HTR-8/SVneo (cell line): ENCODE measurements at regions not wholly inside any gene's neighbourhood (a gene's known extent, or its start where the extent isn't known, plus 50 kb on each side); places are given as distances from the start of the nearest gene placed in this dataset.

Source experiments
- DNase-seq: peaks from one replicate; pipeline ENCODE4 v3.0.0; 2011; ENCODE audit warnings: low spot score, mixed read lengths; ENCODE audit not compliant: insufficient read length
- FAIRE-seq: peaks from 2 replicates; lab custom pipeline; 2011; peaks lifted over from hg19 to GRCh38; lab: Jason Lieb, UNC

DNA sequence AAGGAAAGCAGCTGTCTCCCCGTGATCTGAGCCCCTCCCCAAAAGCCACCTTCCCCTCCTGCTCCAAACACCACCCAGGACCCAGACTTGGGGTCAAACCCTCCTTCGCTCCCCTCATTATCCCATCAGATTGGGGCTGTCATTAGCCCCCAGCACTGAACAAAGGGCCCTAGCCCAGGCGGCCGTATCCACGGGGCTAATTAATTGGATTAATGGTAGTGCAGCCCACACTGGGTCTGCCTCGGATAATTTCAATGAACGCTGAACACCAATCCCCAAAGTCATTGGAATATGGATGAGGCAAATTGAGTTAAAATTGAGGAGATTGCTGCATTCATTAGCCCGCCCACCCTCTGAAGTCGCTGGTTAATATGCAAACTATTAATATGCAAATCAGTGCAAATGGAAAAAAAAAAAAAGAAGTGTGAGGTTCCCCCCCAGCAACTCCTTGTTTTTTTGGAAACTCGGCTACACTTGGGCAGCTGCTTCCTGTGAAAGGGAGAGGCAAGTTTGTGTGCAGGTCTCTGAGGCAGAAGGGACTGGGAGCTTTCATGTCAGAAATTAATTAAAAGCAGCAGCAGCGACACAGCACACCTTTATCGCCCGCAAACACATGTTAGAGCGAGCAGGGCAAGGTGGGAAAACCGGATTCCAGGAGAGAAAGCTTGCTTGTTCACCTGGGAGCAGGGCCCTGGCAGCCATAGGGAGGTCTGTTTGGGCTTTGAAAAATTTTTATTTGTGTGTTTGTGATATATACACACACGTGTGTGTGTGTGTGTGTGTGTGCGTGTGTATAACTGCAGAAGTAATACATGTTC is 517.8 kb downstream of the MIAT start:
- FAIRE-seq (no peak), DNase-seq (no peak)

DNA sequence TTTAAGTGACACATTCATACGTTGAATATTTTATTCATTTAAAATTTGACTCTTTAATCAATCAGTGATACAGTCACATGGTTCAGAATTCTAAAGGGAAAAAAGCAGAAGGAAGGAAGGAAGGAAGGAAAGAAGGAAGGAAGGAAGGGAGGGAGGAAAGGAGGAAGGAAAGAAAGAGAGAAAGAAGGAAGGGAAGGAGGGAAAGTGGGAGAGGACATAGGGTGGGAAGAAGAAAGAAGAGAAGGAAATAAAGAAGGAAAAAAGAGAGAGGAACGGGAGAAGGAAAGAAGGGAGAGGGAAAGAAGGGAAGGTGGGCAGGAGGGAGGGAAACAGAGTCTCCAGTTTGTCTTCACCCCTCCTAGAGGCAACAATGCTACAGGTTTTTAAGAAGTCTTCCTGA is 518.6 kb downstream of the MIAT start:
- FAIRE-seq = no peak

GRCh38 chr22:27179161-27179560 is 521.8 kb downstream of the MIAT start:
- no peak for FAIRE-seq

More for the DNA sequence above, 518.6 kb downstream of the MIAT start:
- DNase-seq = no peak

DNA sequence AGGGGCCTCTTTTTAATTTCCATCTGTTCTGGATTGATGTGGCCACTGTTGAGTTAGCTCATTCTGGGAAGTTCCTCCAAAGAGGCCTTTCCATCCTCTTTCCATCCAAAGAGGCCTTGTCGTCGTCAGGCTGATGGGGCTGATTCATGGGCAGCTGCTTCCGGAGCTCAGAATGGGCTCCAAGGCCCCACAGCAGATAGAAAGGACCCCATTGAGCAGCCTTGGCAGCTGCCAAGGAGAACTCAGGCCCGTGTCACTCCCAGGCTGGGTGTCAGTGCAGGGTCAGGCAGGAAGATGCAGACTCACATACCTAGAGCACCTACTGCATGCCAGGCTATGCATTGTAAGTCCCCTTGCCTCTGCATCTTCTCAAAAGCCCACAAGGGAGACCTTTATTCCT is 524.1 kb downstream of the MIAT start:
- FAIRE-seq (no peak), DNase-seq (no peak)

More at GRCh38 chr22:27179161-27179560, 521.8 kb downstream of the MIAT start:
- no peak for DNase-seq

- DNase-seq (no peak), FAIRE-seq (no peak)
Measured at GRCh38 chr22:27183474-27183873, 526.1 kb downstream of the MIAT start.

- DNase-seq = no peak
- no peak for FAIRE-seq
Measured at GRCh38 chr22:27185099-27185709, 527.8 kb downstream of the MIAT start.

- no peak for DNase-seq
- no peak for FAIRE-seq
Measured at GRCh38 chr22:27185760-27186302, 528.4 kb downstream of the MIAT start.

DNA sequence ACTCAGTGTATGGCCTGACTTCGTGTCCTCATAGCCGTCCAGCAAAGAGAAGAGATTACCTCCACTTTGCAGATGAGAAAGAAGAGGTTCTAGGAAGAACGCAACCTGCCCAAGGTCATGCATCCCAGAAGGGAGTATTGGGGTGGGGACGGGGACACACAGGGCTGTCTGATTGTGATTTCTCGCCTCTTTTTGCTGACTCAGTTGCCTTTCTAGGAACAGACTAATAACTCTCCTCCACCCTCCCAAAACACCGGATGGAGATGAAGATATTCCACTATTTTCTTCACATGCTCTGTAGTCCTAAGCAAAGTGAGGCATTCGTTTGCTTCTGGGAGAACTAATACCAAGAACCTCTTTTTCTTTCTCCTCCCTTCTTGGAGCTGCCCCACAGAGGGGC is 529.3 kb downstream of the MIAT start:
- DNase-seq (no peak), FAIRE-seq (no peak)

GRCh38 chr22:27192135-27192829 is 534.9 kb downstream of the MIAT start:
- DNase-seq (no peak), FAIRE-seq (no peak)

DNA sequence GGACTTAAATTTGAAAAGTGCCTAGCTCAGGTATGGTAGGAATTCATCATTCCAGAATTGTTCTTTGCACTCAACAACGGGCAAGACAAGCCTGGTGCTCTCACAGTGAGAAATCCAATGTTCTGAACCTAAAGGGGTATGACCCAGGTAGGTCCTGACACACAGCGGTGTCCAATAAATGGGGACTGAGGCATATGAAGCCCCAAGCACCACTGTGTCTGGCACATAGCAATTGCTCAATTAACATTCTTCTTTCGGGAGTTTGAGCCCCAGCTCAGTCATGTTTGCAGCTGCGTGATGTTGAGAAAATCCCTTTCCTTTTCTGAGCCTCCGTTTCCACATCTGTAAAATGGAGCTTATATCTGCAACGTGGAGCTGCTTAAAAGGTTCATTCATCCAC is 535.8 kb downstream of the MIAT start:
- FAIRE-seq = no peak
- no peak for DNase-seq

GRCh38 chr22:27193636-27194035 is 536.2 kb downstream of the MIAT start:
- no peak for DNase-seq
- no peak for FAIRE-seq

DNA sequence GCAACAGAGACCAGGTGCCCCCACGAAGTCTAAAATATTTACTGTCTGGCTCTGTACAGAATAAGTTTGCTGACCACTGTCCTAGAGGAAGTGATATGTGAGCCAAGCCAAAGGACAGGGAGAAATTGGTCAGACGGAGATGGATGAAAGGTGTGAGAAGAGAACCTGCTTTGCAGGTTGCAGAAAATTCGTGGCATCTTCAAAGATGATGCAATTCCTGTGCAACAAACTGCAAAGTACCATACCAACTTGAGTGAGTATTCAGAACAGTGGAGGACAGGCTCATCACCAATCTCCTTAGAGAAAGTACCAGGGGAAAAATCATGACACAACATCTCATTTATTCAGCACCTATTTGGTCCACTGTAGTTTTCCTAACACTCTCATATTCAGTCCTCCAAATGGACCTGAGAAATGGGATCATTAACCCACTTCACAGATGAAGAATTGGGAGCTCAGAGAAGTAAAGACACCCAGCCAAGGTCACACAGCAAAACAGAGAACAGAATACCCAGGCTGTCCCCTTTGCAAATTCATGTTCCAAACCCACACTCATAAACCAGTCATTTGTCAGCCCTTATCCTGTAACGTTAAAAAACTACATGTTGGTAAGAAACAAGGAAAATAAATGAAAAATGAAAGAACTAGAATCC is 536.8 kb downstream of the MIAT start:
- FAIRE-seq (no peak), DNase-seq (no peak)

DNA sequence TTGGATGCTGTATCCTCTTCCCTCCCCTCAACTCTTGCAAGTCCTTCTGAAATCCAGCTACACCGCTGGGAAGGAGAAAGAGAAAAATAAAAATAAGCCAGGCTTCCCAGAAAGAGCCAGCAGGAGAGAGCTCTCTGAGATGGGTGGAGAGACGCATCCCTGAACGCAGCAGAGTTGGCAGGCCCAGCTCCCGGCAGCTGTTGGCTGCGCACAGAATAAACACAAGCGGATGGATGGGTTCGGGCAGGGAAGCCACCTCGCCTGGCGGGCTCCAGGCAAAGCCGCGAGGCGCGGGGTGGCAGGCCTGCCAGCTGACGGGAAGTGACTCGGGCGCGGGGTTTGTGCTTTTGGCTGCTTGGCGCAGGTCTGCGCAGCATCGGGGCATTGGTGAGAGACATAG is 537.7 kb downstream of the MIAT start:
- FAIRE-seq (no peak), DNase-seq (no peak)

GRCh38 chr22:27195494-27195893 is 538.1 kb downstream of the MIAT start:
- DNase-seq (no peak), FAIRE-seq (no peak)

GRCh38 chr22:27196606-27197005 is 539.2 kb downstream of the MIAT start:
- FAIRE-seq = no peak
- DNase-seq = no peak

DNA sequence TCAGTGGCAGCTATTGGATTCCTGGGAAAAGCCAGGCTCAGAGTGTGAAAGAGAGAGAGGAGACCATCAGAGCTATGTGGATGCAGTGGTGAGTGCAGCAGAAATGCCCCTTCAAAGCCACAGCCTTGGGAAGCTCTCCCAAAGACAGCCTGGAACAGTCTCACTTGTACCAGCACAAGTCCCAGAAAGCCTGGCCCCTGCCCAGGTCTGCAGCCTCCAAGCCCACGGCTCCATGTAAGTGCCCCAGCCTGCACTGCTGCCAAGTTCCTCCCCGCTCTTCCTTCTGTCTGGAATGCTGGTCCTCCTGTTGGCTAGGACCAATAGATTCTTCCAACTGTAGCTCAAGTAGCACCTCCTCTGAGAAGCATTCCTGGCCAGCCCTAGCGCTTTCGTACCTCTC is 539.7 kb downstream of the MIAT start:
- FAIRE-seq = no peak
- no peak for DNase-seq

DNA sequence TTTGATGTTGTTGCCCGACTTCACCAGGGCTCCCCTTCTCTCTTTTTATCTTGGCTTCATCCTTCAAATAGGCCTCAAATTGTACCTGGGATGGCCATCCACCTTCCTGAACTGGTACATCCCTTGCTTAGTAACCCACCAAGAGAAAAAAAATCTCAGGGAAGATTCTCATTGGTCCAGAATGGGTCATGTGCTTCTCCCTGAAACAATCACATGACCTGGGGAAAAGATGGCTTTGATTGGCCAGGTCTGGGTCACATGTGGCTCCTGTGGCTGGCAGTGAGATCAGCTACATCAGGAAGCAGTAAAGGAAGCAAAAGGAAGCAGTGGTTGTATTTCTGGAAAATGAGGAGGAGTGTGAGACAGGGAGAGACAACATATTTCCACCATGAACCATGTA is 540.2 kb downstream of the MIAT start:
- no peak for DNase-seq
- FAIRE-seq = no peak

DNA sequence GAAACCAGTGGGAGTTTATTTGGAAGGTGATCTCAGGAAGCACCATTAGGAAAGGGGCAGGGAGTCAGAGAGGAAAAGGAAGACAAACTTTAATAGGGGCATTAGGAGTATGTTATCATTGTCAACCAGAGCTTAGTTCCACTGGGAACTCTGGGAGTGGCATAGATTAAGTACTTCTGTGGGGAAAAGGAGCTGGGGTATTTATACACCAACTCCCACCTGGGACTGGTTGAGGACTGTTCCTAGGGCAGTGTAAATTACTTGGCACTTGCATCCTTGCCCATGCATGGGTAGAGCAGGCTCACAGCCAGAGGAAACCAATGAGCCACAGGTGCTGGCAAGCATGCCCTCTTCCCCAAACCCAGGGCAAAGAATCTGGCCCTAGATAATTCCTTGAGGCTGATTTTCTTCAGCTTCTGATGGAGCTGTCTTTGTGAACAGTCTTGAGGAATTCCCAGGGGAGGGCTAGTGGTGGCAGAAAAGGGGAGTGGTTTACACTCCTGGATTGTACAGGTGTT is 541.2 kb downstream of the MIAT start:
- FAIRE-seq (no peak), DNase-seq (no peak)

- no peak for DNase-seq
- no peak for FAIRE-seq
Measured at GRCh38 chr22:27199354-27199753, 542.0 kb downstream of the MIAT start.

DNA sequence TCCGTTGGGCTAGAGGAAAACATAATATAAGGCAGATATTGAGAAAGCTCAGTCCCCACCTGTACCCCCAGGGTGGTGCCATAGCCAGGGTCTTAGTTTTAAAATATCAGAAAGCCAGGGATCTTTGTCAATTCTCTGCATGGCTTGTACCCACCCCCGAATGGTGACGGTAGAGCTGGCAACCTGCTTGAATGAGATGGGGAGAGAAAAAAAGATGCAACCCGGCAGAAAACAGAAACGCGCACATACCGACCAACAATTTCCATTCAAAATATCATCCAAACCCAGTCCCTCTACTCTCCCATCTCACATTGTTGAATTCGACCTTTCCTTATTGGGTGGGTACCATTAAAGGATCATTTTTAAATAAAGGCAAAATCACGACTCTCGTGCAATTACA is 543.9 kb downstream of the MIAT start:
- FAIRE-seq (no peak), DNase-seq (no peak)
